ENCODE measurements at regions not wholly inside any gene's neighbourhood (a gene's known extent, or its start where the extent isn't known, plus 50 kb on each side); places are given as distances from the start of the nearest gene placed in this dataset.
"Not testable (repeated sequence)": the region's sequence is repeated elsewhere in the genome, so short reads cannot be mapped to it uniquely, and the experiment has no call there.

- TF ChIP-seq ZBTB33 (IDR thresholded peaks at IDR 0.05; ENCODE audit: borderline replicate concordance, low read depth): no peak
Observed at GRCh38 chr4:77449171-77449570, 156.4 kb upstream of the CXCL13 start (continued).

- Histone ChIP-seq H3K4me3 (ENCODE audit: low read depth in 2 of 2, low read length in 1 of 2) (no peak overlapping the region), H3K27me3 (ENCODE audit: insufficient read depth) (no peaks in the 10 kb centered on the region), H3K36me3 (replicated peaks in 1 of 2; ENCODE audit: control insufficient read depth in 1 of 2, insufficient read depth in 2 of 2, low read length in 1 of 2) (no peaks in the 10 kb centered on the region), H3K9me3 (no peaks in the 10 kb centered on the region), H3K27ac (ENCODE audit: low read depth in 2 of 2, low read length in 1 of 2) (no peak overlapping the region), H3K4me1 (ENCODE audit: control insufficient read depth in 1 of 2, insufficient read depth in 2 of 2, low read depth in 1 of 2, low read length in 1 of 2) (no peaks in the 10 kb centered on the region), H3K9me2 (no peaks in the 10 kb centered on the region), H3K4me2 (no peak overlapping the region), H2AFZ (ENCODE audit: low read depth) (no peak overlapping the region), H3F3A (replicated peaks; ENCODE audit: insufficient read depth) (no peaks in the 10 kb centered on the region), H4K20me1 (ENCODE audit: insufficient read depth) (no peaks in the 10 kb centered on the region), H3K9ac (no peak overlapping the region), H3K79me2 (ENCODE audit: insufficient read depth) (no peaks in the 10 kb centered on the region)
- CTCF ChIA-PET: interaction anchor here (1.1 to 1.4 kb wide), 2 partner anchors 17 to 92 kb away, joined by 3 read pairs; no protein-coding TSS in a partner anchor
- WGBS (ENCODE audit: low lambda C conversion rate): 1% methylated on average over 4 of the region's 4 CpGs
- TF ChIP-seq REST (IDR thresholded peaks at IDR 0.05; ENCODE audit: low read depth, low read length) (peak; percentile 49; the same call in 1 of the 2 replicates), YY1 (IDR thresholded peaks at IDR 0.05; ENCODE audit: low read depth) (no peak), FOXM1 (IDR thresholded peaks at IDR 0.05; ENCODE audit: low read depth) (no peak)
- DNase-seq: no peak
- POLR2A ChIA-PET: no interaction called here
Observed at GRCh38 chr4:77450006-77450405, 155.6 kb upstream of the CXCL13 start.

GRCh38 chr4:77451530-77451929 lies 154.1 kb upstream of the CXCL13 start:
- no peaks in the 10 kb centered on the region for H4K20me1 ChIP-seq (ENCODE audit: insufficient read depth)
- no peaks in the 10 kb centered on the region for H3K9me2 ChIP-seq
- H3K27me3 ChIP-seq (ENCODE audit: insufficient read depth): no peaks in the 10 kb centered on the region
- no peak for TF ChIP-seq NFIC (IDR thresholded peaks at IDR 0.05; ENCODE audit: borderline replicate concordance)
- no peak for TF ChIP-seq CTCF (IDR thresholded peaks at IDR 0.05)
- no peaks in the 10 kb centered on the region for H3K9me3 ChIP-seq
- no peaks in the 10 kb centered on the region for H3K4me1 ChIP-seq (ENCODE audit: control insufficient read depth in 1 of 2, insufficient read depth in 2 of 2, low read depth in 1 of 2, low read length in 1 of 2)
- no peaks in the 10 kb centered on the region for H3F3A ChIP-seq (replicated peaks; ENCODE audit: insufficient read depth)
- no peak overlapping the region for H3K4me3 ChIP-seq (ENCODE audit: low read depth in 2 of 2, low read length in 1 of 2)
- H3K36me3 ChIP-seq (replicated peaks in 1 of 2; ENCODE audit: control insufficient read depth in 1 of 2, insufficient read depth in 2 of 2, low read length in 1 of 2): no peaks in the 10 kb centered on the region
- no peaks in the 10 kb centered on the region for H3K79me2 ChIP-seq (ENCODE audit: insufficient read depth)
- no peak overlapping the region for H3K27ac ChIP-seq (ENCODE audit: low read depth in 2 of 2, low read length in 1 of 2)
- no peak overlapping the region for H3K9ac ChIP-seq
- POLR2A ChIA-PET: no interaction called here
- no peak overlapping the region for H2AFZ ChIP-seq (ENCODE audit: low read depth)
- 0% methylated on average over 1 of the region's 1 CpG for WGBS (ENCODE audit: low lambda C conversion rate)
- no peak for DNase-seq
- CTCF ChIA-PET: interaction anchor here (0.7 to 1.2 kb wide), 3 partner anchors 19 to 150 kb away, joined by 3 to 5 read pairs (median 3); no protein-coding TSS in a partner anchor
- no peak overlapping the region for H3K4me2 ChIP-seq

GRCh38 chr4:77452117-77452516 lies 153.5 kb upstream of the CXCL13 start:
- CTCF ChIA-PET: interaction anchor here (0.7 to 1.2 kb wide), 3 partner anchors 19 to 149 kb away, joined by 3 to 5 read pairs (median 3); no protein-coding TSS in a partner anchor
- H3K9ac ChIP-seq; H3K9me2 ChIP-seq; H3K4me3 ChIP-seq (ENCODE audit: low read depth in 2 of 2, low read length in 1 of 2); H2AFZ ChIP-seq (ENCODE audit: low read depth); H4K20me1 ChIP-seq (ENCODE audit: insufficient read depth); POLR2A ChIA-PET; H3K36me3 ChIP-seq (replicated peaks in 1 of 2; ENCODE audit: control insufficient read depth in 1 of 2, insufficient read depth in 2 of 2, low read length in 1 of 2); H3K27ac ChIP-seq (ENCODE audit: low read depth in 2 of 2, low read length in 1 of 2); H3K9me3 ChIP-seq; DNase-seq; H3K79me2 ChIP-seq (ENCODE audit: insufficient read depth); H3K4me1 ChIP-seq (ENCODE audit: control insufficient read depth in 1 of 2, insufficient read depth in 2 of 2, low read depth in 1 of 2, low read length in 1 of 2); H3K4me2 ChIP-seq; H3K27me3 ChIP-seq (ENCODE audit: insufficient read depth); H3F3A ChIP-seq (replicated peaks; ENCODE audit: insufficient read depth): not testable (repeated sequence)
- WGBS (ENCODE audit: low lambda C conversion rate): 5% methylated on average over 4 of the region's 5 CpGs

Data from SK-N-SH (cell line).